OCI-LY1 (cell line): ENCODE measurements at regions not wholly inside any gene's neighbourhood (a gene's known extent, or its start where the extent isn't known, plus 50 kb on each side); places are given as distances from the start of the nearest gene placed in this dataset.

Experiments
- CTCF ChIP-seq: fragments of 200-600 bp; sonication (generic), shearing (Covaris generic); IDR thresholded peaks from 2 replicates; pipeline ENCODE4 v1.5.1; 2017; ENCODE audit warnings: mild to moderate bottlenecking, antibody characterized with exemption, low read length, moderate library complexity, mixed read lengths
- EZH2 ChIP-seq: fragments of 200-600 bp; sonication (generic), shearing (Covaris generic); IDR thresholded peaks from 2 replicates; pipeline ENCODE4 v1.8.0; 2017; ENCODE audit warnings: borderline replicate concordance, mixed run types, mild to moderate bottlenecking, antibody characterized with exemption, low read length, moderate library complexity, mixed read lengths

- TF ChIP-seq CTCF (no peak), EZH2 (no peak)
These were observed 482.1 kb upstream of the HS3ST1 start for GRCh38 chr4:11910812-11911211.
